DND-41 (cell line): ENCODE measurements at regions not wholly inside any gene's neighbourhood (a gene's known extent, or its start where the extent isn't known, plus 50 kb on each side); places are given as distances from the start of the nearest gene placed in this dataset.

Source experiments
- EZH2 ChIP-seq: IDR thresholded peaks from 3 replicates; pipeline ENCODE4 v1.6.1; 2012; ENCODE audit warnings: borderline replicate concordance, low read depth, mild to moderate bottlenecking, moderate library complexity, low read length, inconsistent platforms; ENCODE audit not compliant: severe bottlenecking
- TF ChIP-seq, protein P1 (sequence below): IDR thresholded peaks from 2 replicates; pipeline ENCODE4 v1.5.1; 2012; ENCODE audit warnings: borderline replicate concordance, low read length, moderate library complexity, mild to moderate bottlenecking; ENCODE audit not compliant: poor library complexity, severe bottlenecking; ENCODE audit errors: extremely low read depth

DNA sequence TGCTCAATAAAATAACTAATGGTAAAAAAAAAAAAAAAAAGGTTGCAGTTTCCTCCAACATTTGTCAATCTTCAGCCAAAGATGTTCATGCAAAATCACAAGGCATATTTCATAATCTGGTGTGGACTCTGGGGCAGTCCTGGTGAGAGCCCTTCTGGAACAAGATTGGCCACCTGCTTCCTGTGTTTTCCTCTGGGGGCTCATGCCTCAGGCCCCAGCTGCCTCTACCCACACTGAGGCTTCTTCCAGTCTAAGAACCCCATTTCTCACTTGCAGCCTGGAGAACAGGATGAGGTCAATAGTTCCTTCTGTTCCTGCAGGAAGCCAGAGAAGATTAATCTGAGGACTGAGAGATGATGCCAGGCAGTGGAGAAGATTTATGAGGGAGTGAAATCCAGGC, 492.6 kb upstream of the BRINP1 start:
- TF ChIP-seq EZH2: no peak
- TF ChIP-seq, protein P1, sequence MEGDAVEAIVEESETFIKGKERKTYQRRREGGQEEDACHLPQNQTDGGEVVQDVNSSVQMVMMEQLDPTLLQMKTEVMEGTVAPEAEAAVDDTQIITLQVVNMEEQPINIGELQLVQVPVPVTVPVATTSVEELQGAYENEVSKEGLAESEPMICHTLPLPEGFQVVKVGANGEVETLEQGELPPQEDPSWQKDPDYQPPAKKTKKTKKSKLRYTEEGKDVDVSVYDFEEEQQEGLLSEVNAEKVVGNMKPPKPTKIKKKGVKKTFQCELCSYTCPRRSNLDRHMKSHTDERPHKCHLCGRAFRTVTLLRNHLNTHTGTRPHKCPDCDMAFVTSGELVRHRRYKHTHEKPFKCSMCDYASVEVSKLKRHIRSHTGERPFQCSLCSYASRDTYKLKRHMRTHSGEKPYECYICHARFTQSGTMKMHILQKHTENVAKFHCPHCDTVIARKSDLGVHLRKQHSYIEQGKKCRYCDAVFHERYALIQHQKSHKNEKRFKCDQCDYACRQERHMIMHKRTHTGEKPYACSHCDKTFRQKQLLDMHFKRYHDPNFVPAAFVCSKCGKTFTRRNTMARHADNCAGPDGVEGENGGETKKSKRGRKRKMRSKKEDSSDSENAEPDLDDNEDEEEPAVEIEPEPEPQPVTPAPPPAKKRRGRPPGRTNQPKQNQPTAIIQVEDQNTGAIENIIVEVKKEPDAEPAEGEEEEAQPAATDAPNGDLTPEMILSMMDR: no peak
